IMR-90 (cell line): ENCODE measurements at regions not wholly inside any gene's neighbourhood (a gene's known extent, or its start where the extent isn't known, plus 50 kb on each side); places are given as distances from the start of the nearest gene placed in this dataset.

Experiments used
- ATAC-seq: fragments of 200-7000 bp; cut with Tn5 transposase; 2 replicates; pipeline ENCODE4 v1.9.1; 2020; ENCODE audit warnings: low read depth, mild to moderate bottlenecking, moderate library complexity
- BruUV-seq: library from RNA; stranded (reverse); fragments of 400-500 nt; replicated peaks from 2 replicates; lab custom pipeline; 2021; lab: Mats Ljungman, UMichigan
- CTCF ChIA-PET: fragments of 300-600 bp; formaldehyde crosslinking; extraction: SDS; loops from one replicate; lab custom pipeline; 2021; ENCODE audit warnings: antibody characterized with exemption; lab: Yijun Ruan, JAX
- POLR2A ChIA-PET: fragments of 300-600 bp; sonication (Branson Sonifier 250); formaldehyde crosslinking; loops from one replicate; lab custom pipeline; 2022; ENCODE audit warnings: antibody characterized with exemption; ENCODE audit not compliant: unreplicated experiment; lab: Charles Lee
- DNase-seq: peaks from one replicate; pipeline ENCODE4 v3.0.0; 2013
- H2AFZ ChIP-seq: replicated peaks from 2 replicates; pipeline ENCODE3; 2013; ENCODE audit warnings: low read length, mild to moderate bottlenecking; ENCODE audit not compliant: poor library complexity
- H2AK5ac ChIP-seq: 2 replicates; pipeline ENCODE4 v1.6.1; 2013; ENCODE audit warnings: low read depth, low read length, inconsistent platforms
- H2AK9ac ChIP-seq: replicated peaks from 2 replicates; pipeline ENCODE3; 2013; ENCODE audit warnings: mild to moderate bottlenecking, low read depth, low read length, moderate library complexity; ENCODE audit not compliant: poor library complexity
- H2BK120ac ChIP-seq: 2 replicates; pipeline ENCODE4 v1.6.1; 2013; ENCODE audit warnings: low read depth, low read length, inconsistent platforms
- H2BK15ac ChIP-seq: 3 replicates; pipeline ENCODE4 v1.6.1; 2013; ENCODE audit warnings: low read depth, low read length, inconsistent platforms
- H2BK20ac ChIP-seq: 2 replicates; pipeline ENCODE4 v1.6.1; 2013; ENCODE audit warnings: low read depth, mild to moderate bottlenecking, inconsistent platforms, low read length, moderate library complexity
- H2BK5ac ChIP-seq: 2 replicates; pipeline ENCODE4 v1.6.1; 2013; ENCODE audit warnings: mild to moderate bottlenecking, low read depth, low read length, inconsistent platforms; ENCODE audit not compliant: poor library complexity, severe bottlenecking
- H3K14ac ChIP-seq: replicated peaks from 2 replicates; pipeline ENCODE4 v1.6.1; 2013; ENCODE audit warnings: low read depth, low read length, inconsistent platforms
- H3K18ac ChIP-seq: 2 replicates; pipeline ENCODE4 v1.6.1; 2013; ENCODE audit warnings: low read depth, low read length, control low read depth
- H3K23ac ChIP-seq: 2 replicates; pipeline ENCODE4 v1.6.1; 2013; ENCODE audit warnings: low read depth, low read length, inconsistent platforms
- H3K27ac ChIP-seq: 2 replicates; pipeline ENCODE4 v1.5.1; 2013; ENCODE audit warnings: mild to moderate bottlenecking, control low read depth, low read length; ENCODE audit not compliant: insufficient read depth
- H3K27me3 ChIP-seq: 2 replicates; pipeline ENCODE4 v1.6.1; 2013; ENCODE audit warnings: low read length; ENCODE audit not compliant: control insufficient read depth, insufficient read depth
- H3K36me3 ChIP-seq: 2 replicates; pipeline ENCODE4 v1.6.1; 2013; ENCODE audit warnings: low read length, mixed read lengths; ENCODE audit not compliant: control insufficient read depth, insufficient read depth
- H3K4ac ChIP-seq: 2 replicates; pipeline ENCODE4 v1.6.1; 2013; ENCODE audit warnings: low read depth, low read length, inconsistent platforms
- H3K4me1 ChIP-seq: 2 replicates; pipeline ENCODE4 v1.6.1; 2013; ENCODE audit warnings: low read length, mixed read lengths; ENCODE audit not compliant: control insufficient read depth, insufficient read depth
- H3K4me2 ChIP-seq: 2 replicates; pipeline ENCODE4 v1.6.1; 2013; ENCODE audit warnings: low read depth, mild to moderate bottlenecking, control low read depth, low read length, moderate library complexity
- H3K4me3 ChIP-seq: 2 replicates; pipeline ENCODE4 v1.5.1; 2013; ENCODE audit warnings: low read depth, mild to moderate bottlenecking, control low read depth, low read length, moderate library complexity; ENCODE audit not compliant: insufficient read depth
- H3K56ac ChIP-seq: 2 replicates; pipeline ENCODE4 v1.6.1; 2013; ENCODE audit warnings: low read length, inconsistent platforms; ENCODE audit not compliant: insufficient read depth; ENCODE audit errors: extremely low read depth
- H3K79me1 ChIP-seq, 2 experiments: 2 replicates each; pipeline ENCODE4 v1.6.1; 2013; ENCODE audit warnings: low read length in 2 of 2, inconsistent platforms in 1 of 2, low read depth in 1 of 2
- H3K9ac ChIP-seq: 2 replicates; pipeline ENCODE4 v1.6.1; 2013; ENCODE audit warnings: low read depth, low read length, control low read depth
- H3K9me1 ChIP-seq: 2 replicates; pipeline ENCODE4 v1.6.1; 2013; ENCODE audit warnings: low read length, inconsistent platforms; ENCODE audit not compliant: insufficient read depth
- H3K9me3 ChIP-seq: 2 replicates; pipeline ENCODE4 v1.6.1; 2013; ENCODE audit warnings: low read length; ENCODE audit not compliant: control insufficient read depth, insufficient read depth
- H4K20me1 ChIP-seq: 2 replicates; pipeline ENCODE4 v1.6.1; 2013; ENCODE audit warnings: low read length, inconsistent platforms; ENCODE audit not compliant: insufficient read depth
- H4K5ac ChIP-seq: 2 replicates; pipeline ENCODE4 v1.6.1; 2013; ENCODE audit warnings: mild to moderate bottlenecking, low read depth, low read length, control low read depth
- H4K8ac ChIP-seq, 2 experiments: 2 replicates each; pipeline ENCODE4 v1.6.1; 2013; ENCODE audit warnings: low read depth in 2 of 2, low read length in 2 of 2, control low read depth in 1 of 2, inconsistent platforms in 1 of 2
- H4K91ac ChIP-seq: 2 replicates; pipeline ENCODE4 v1.6.1; 2013; ENCODE audit warnings: low read depth, low read length, inconsistent platforms; ENCODE audit not compliant: insufficient read depth
- BHLHE40 ChIP-seq: fragments of 150-350 bp; IDR thresholded peaks from 2 replicates; pipeline ENCODE4 v1.6.1; 2016; ENCODE audit warnings: mild to moderate bottlenecking, low read depth, low read length
- CEBPB ChIP-seq: IDR thresholded peaks from 2 replicates; pipeline ENCODE4 v1.6.1; 2012; ENCODE audit warnings: low read depth, low read length, improper control_type of control experiment
- CHD1 ChIP-seq: IDR thresholded peaks from 2 replicates; pipeline ENCODE4 v1.6.1; 2012; ENCODE audit warnings: low read depth, low read length, improper control_type of control experiment
- CTCF ChIP-seq: conservative IDR thresholded peaks from 2 replicates; pipeline ENCODE4 v1.5.1; 2012; ENCODE audit warnings: mild to moderate bottlenecking, low read depth, low read length, improper control_type of control experiment
- FOS ChIP-seq: fragments of 150-350 bp; IDR thresholded peaks from 2 replicates; pipeline ENCODE4 v1.6.1; 2016; ENCODE audit warnings: low read depth, low read length
- MAFK ChIP-seq: IDR thresholded peaks from 2 replicates; pipeline ENCODE4 v1.6.1; 2012; ENCODE audit warnings: low read depth, low read length, improper control_type of control experiment
- MAZ ChIP-seq: IDR thresholded peaks from 2 replicates; pipeline ENCODE4 v1.6.1; 2012; ENCODE audit warnings: low read depth, mild to moderate bottlenecking, low read length, improper control_type of control experiment, moderate library complexity, borderline replicate concordance
- MXI1 ChIP-seq: IDR thresholded peaks from 2 replicates; pipeline ENCODE4 v1.6.1; 2012; ENCODE audit warnings: low read depth, mild to moderate bottlenecking, low read length, moderate library complexity, borderline replicate concordance
- NFE2L2 ChIP-seq: fragments of 150-350 bp; IDR thresholded peaks from 2 replicates; pipeline ENCODE4 v1.6.1; 2016; ENCODE audit warnings: low read depth, mild to moderate bottlenecking, low read length
- POLR2A ChIP-seq: IDR thresholded peaks from 2 replicates; pipeline ENCODE4 v1.6.1; 2012; ENCODE audit warnings: mild to moderate bottlenecking, low read depth, low read length
- RAD21 ChIP-seq: IDR thresholded peaks from 2 replicates; pipeline ENCODE4 v1.6.1; 2012; ENCODE audit warnings: low read length, improper control_type of control experiment
- RCOR1 ChIP-seq: IDR thresholded peaks from 2 replicates; pipeline ENCODE4 v1.6.1; 2012; ENCODE audit warnings: mild to moderate bottlenecking, low read length, improper control_type of control experiment; ENCODE audit not compliant: insufficient replicate concordance
- RFX5 ChIP-seq: IDR thresholded peaks from 2 replicates; pipeline ENCODE4 v1.8.0; 2012; ENCODE audit warnings: low read depth, mild to moderate bottlenecking, low read length, moderate library complexity
- SMC3 ChIP-seq: fragments of 150-350 bp; IDR thresholded peaks from 2 replicates; pipeline ENCODE4 v1.6.1; 2016; ENCODE audit warnings: low read depth, mild to moderate bottlenecking, antibody characterized with exemption, low read length, moderate library complexity
- USF2 ChIP-seq: fragments of 150-350 bp; IDR thresholded peaks from 2 replicates; pipeline ENCODE4 v1.6.1; 2017; ENCODE audit warnings: mild to moderate bottlenecking, antibody characterized with exemption, low read length, low read depth
- WGBS, 2 experiments: methylation state at CpG; one replicate each; pipeline versions ENCODE4 v1.1.5 to v1.1.7; 2013; ENCODE audit warnings: missing lambda C conversion rate in 2 of 2; ENCODE audit not compliant: insufficient read length in 1 of 2; ENCODE audit errors: extremely low coverage in 2 of 2; 5-methylcytosine and 5-hydroxymethylcytosine counted together
- dilution Hi-C: fragments of 300-500 bp; cut with HindIII; formaldehyde crosslinking; loops from one replicate; pipeline ENCODE4 v1.14.3; 2018; ENCODE audit warnings: low sequenced_read_pairs; ENCODE audit not compliant: unreplicated experiment
- in situ Hi-C: fragments of 300-500 bp; cut with MboI; formaldehyde crosslinking; loops from 3 replicates; pipeline ENCODE4 v1.14.3; 2019; ENCODE audit warnings: low sequenced_read_pairs, inconsistent platforms, mixed read lengths
- intact Hi-C: fragments of 100-400 bp; cut with micrococcal nuclease; formaldehyde crosslinking; loops from 2 replicates; pipeline ENCODE4 v1.10.0; 2022
- TF ChIP-seq, protein P1 (sequence below): fragments of 150-350 bp; IDR thresholded peaks from 2 replicates; pipeline ENCODE4 v1.6.1; 2016; ENCODE audit warnings: low read depth, mild to moderate bottlenecking, low read length, moderate library complexity, borderline replicate concordance

- no peak for ATAC-seq
- POLR2A ChIA-PET: no interaction called here
- dilution Hi-C loops: no loop called here
Measured at GRCh38 chr7:106420736-106421135, 136.0 kb upstream of the NAMPT start.

More at GRCh38 chr7:106420736-106421135, 136.0 kb upstream of the NAMPT start:
- H3K9me1 ChIP-seq: peaks cover 20% of the 10 kb centered on the region
- peak overlapping the region; percentile 93 for H3K27ac ChIP-seq
- H2AFZ ChIP-seq: peak overlapping the region; percentile 82
- H3K14ac ChIP-seq: peak overlapping the region; percentile 35; the same call in 1 of the 2 replicates
- 0 out of 2 replicates have a peak, but pooled peaks cover 4% of the 10 kb centered on the region for H4K20me1 ChIP-seq
- H2BK15ac ChIP-seq: peak overlapping the region; percentile 65; the same call in 1 of the 3 replicates
- no TSS peak for BruUV-seq
- intact Hi-C loops: no loop called here
- DNase-seq: no peak
- peak overlapping the region; percentile 49 for H3K18ac ChIP-seq
- in situ Hi-C loops: no loop called here
- no peaks in the 10 kb centered on the region; the same call in 1 of the 2 replicates for H3K9me3 ChIP-seq
- H3K4me3 ChIP-seq: no peak overlapping the region
- H3K4ac ChIP-seq: peak overlapping the region; percentile 61
- H3K27me3 ChIP-seq: no peaks in the 10 kb centered on the region
- WGBS, 2 experiments: 100% methylated on average over 1 of the region's 5 CpGs; no CpG with 5 or more reads in 1 of the 2 experiments
- H2BK20ac ChIP-seq: peak overlapping the region; percentile 82; the same call in 1 of the 2 replicates
- peak overlapping the region; percentile 21; the same call in 1 of the 2 replicates for H3K23ac ChIP-seq
- peak overlapping the region; percentile 25 for H3K9ac ChIP-seq
- peak overlapping the region; percentile 81 for H2BK120ac ChIP-seq
- no peaks in the 10 kb centered on the region for H3K36me3 ChIP-seq
- H2BK5ac ChIP-seq: peak overlapping the region; percentile 86
- no peak overlapping the region for H3K4me2 ChIP-seq
- no peak overlapping the region for H3K56ac ChIP-seq
- H4K8ac ChIP-seq: peak overlapping the region; percentile 20 to 83; a peak in 2 of 4 replicates
- CTCF ChIA-PET: no interaction called here
- 0 out of 4 replicates have a peak, but pooled peaks cover 0 to 3% of the 10 kb centered on the region in 2 experiments for H3K79me1 ChIP-seq
- TF ChIP-seq CHD1: no peak
- no peak for TF ChIP-seq RFX5
- TF ChIP-seq BHLHE40: no peak
- no peak for TF ChIP-seq RAD21
- no peak for TF ChIP-seq CTCF
- TF ChIP-seq SMC3: no peak
- no peak for TF ChIP-seq FOS
- TF ChIP-seq CEBPB: no peak
- no peak for TF ChIP-seq USF2
- TF ChIP-seq NFE2L2: no peak
- no peak for TF ChIP-seq RCOR1
- TF ChIP-seq MAZ: no peak
- TF ChIP-seq POLR2A: no peak
- TF ChIP-seq MXI1: no peak
- no peak for TF ChIP-seq MAFK
- TF ChIP-seq, protein P1, sequence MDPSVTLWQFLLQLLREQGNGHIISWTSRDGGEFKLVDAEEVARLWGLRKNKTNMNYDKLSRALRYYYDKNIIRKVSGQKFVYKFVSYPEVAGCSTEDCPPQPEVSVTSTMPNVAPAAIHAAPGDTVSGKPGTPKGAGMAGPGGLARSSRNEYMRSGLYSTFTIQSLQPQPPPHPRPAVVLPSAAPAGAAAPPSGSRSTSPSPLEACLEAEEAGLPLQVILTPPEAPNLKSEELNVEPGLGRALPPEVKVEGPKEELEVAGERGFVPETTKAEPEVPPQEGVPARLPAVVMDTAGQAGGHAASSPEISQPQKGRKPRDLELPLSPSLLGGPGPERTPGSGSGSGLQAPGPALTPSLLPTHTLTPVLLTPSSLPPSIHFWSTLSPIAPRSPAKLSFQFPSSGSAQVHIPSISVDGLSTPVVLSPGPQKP: no peak
- peak overlapping the region; percentile 11 for H2AK9ac ChIP-seq
- H3K4me1 ChIP-seq: peaks cover 24% of the 10 kb centered on the region
- H4K91ac ChIP-seq: peak overlapping the region; percentile 80
- H4K5ac ChIP-seq: peak overlapping the region; percentile 28
- peak overlapping the region; percentile 80 for H2AK5ac ChIP-seq
